ENCODE measurements at regions not wholly inside any gene's neighbourhood (a gene's known extent, or its start where the extent isn't known, plus 50 kb on each side); places are given as distances from the start of the nearest gene placed in this dataset.
"Not testable (repeated sequence)": the region's sequence is repeated elsewhere in the genome, so short reads cannot be mapped to it uniquely, and the experiment has no call there.

GRCh38 chr6:54535568-54535967 lies 227.3 kb downstream of the TINAG start:
- no peaks in the 10 kb centered on the region for H3K36me3 Mint-ChIP-seq
- Histone ChIP-seq H3K9me3 (ENCODE audit: control insufficient read depth in 2 of 3, low read length in 3 of 3) (no peaks in the 10 kb centered on the region), H3K27ac (ENCODE audit: low read depth, low read length) (no peak overlapping the region), H3K4me3 (ENCODE audit: low read length) (no peak overlapping the region), H3K27me3 (ENCODE audit: control insufficient read depth in 2 of 2, insufficient read depth in 2 of 2, low read length in 2 of 2) (no peaks in the 10 kb centered on the region), H3K4me1 (ENCODE audit: control insufficient read depth in 2 of 2, insufficient read depth in 2 of 2, low read length in 2 of 2) (no peaks in the 10 kb centered on the region), H3K36me3 (ENCODE audit: control insufficient read depth in 2 of 3, insufficient read depth in 3 of 3, low read length in 3 of 3) (no peaks in the 10 kb centered on the region)
- H3K27me3 Mint-ChIP-seq = no peaks in the 10 kb centered on the region
- POLR2A ChIA-PET = no interaction called here
- H3K4me1 Mint-ChIP-seq = no peaks in the 10 kb centered on the region
- intact Hi-C loops (cut with micrococcal nuclease) = no loop called here
- CTCF ChIA-PET = no interaction called here
- ATAC-seq (no peak), DNase-seq (no peak)
- no peak overlapping the region for H3K4me3 Mint-ChIP-seq
- no peak overlapping the region for H3K27ac Mint-ChIP-seq
- peaks cover 0 to 18% (median 3%) of the 10 kb centered on the region in 11 donors for H3K9me3 Mint-ChIP-seq

DNA sequence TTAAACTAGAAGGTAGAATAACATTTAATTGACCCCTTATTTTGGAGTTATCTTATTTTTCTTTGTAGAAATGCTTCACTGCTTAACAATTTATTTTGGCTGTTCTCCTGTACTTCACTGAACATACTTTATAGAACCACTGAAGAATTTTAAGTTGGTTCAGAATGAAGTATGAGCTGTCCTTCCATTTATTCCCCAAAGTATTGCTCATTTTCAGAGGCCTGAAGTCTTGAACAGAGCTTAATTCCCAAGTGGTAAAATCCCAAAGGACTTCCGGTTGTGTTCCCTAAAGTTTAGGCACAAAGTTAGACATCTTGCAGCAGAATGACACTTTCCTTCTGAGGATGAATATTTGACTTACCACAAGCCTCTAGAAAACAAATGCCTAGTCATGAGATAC lies 233.3 kb downstream of the TINAG start:
- no peaks in the 10 kb centered on the region for H3K36me3 Mint-ChIP-seq
- Histone ChIP-seq H3K36me3 (ENCODE audit: control insufficient read depth in 2 of 3, insufficient read depth in 3 of 3, low read length in 3 of 3) (no peaks in the 10 kb centered on the region), H3K27ac (ENCODE audit: low read depth, low read length) (no peak overlapping the region), H3K27me3 (ENCODE audit: control insufficient read depth in 2 of 2, insufficient read depth in 2 of 2, low read length in 2 of 2) (no peaks in the 10 kb centered on the region), H3K4me3 (ENCODE audit: low read length) (no peak overlapping the region), H3K9me3 (ENCODE audit: control insufficient read depth in 2 of 3, low read length in 3 of 3) (no peaks in the 10 kb centered on the region), H3K4me1 (ENCODE audit: control insufficient read depth in 2 of 2, insufficient read depth in 2 of 2, low read length in 2 of 2) (no peaks in the 10 kb centered on the region)
- no peaks in the 10 kb centered on the region for H3K27me3 Mint-ChIP-seq
- no peaks in the 10 kb centered on the region for H3K4me1 Mint-ChIP-seq
- DNase-seq = no peak
- H3K27ac Mint-ChIP-seq = no peak overlapping the region
- intact Hi-C loops (cut with micrococcal nuclease) = no loop called here
- CTCF ChIA-PET = no interaction called here
- no peak for ATAC-seq
- POLR2A ChIA-PET = no interaction called here
- H3K4me3 Mint-ChIP-seq = no peak overlapping the region
- peaks cover 0 to 16% (median 4%) of the 10 kb centered on the region in 11 donors for H3K9me3 Mint-ChIP-seq

DNA sequence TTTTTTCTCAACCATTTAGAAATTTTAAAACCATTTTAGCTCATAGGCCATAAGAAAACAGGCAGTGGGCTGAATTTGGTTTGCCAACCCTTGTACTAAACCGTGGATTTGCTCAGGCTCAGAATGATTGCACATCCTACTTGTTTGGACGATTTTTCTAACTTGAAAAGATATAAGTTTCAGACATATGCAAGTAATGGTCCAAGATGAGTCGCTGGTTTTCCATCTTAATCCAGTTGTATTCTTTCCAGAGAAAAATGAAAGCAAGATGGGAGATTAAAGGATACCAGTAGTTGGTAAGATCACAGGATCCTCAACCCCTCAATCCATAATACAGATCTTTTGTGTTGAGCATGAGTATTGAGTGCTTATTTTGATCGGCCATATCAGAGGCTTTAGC lies 250.9 kb downstream of the TINAG start:
- Histone ChIP-seq H3K4me1 (ENCODE audit: control insufficient read depth in 2 of 2, insufficient read depth in 2 of 2, low read length in 2 of 2) (no peaks in the 10 kb centered on the region), H3K27ac (ENCODE audit: low read depth, low read length) (no peak overlapping the region), H3K4me3 (ENCODE audit: low read length) (no peak overlapping the region), H3K36me3 (ENCODE audit: control insufficient read depth in 2 of 3, insufficient read depth in 3 of 3, low read length in 3 of 3) (no peaks in the 10 kb centered on the region), H3K9me3 (ENCODE audit: control insufficient read depth in 2 of 3, low read length in 3 of 3) (peaks cover 0 to 5% (median 0%) of the 10 kb centered on the region in 3 experiments), H3K27me3 (ENCODE audit: control insufficient read depth in 2 of 2, insufficient read depth in 2 of 2, low read length in 2 of 2) (no peaks in the 10 kb centered on the region)
- ATAC-seq (no peak), DNase-seq (no peak)
- POLR2A ChIA-PET = no interaction called here
- Mint-ChIP-seq H3K36me3 (peaks cover 0 to 5% (median 0%) of the 10 kb centered on the region in 5 donors), H3K27ac (no peak overlapping the region), H3K4me3 (no peak overlapping the region), H3K9me3 (peaks cover 4 to 21% (median 11%) of the 10 kb centered on the region in 11 donors), H3K27me3 (no peaks in the 10 kb centered on the region), H3K4me1 (no peaks in the 10 kb centered on the region)
- CTCF ChIA-PET = no interaction called here
- intact Hi-C loops (cut with micrococcal nuclease) = no loop called here

GRCh38 chr6:54564188-54564587 lies 255.9 kb downstream of the TINAG start:
- H3K4me3 ChIP-seq (ENCODE audit: low read length); ATAC-seq; H3K27me3 ChIP-seq (ENCODE audit: control insufficient read depth in 2 of 2, insufficient read depth in 2 of 2, low read length in 2 of 2); H3K27ac Mint-ChIP-seq; H3K27me3 Mint-ChIP-seq; POLR2A ChIA-PET; H3K4me1 Mint-ChIP-seq; H3K36me3 Mint-ChIP-seq; H3K4me1 ChIP-seq (ENCODE audit: control insufficient read depth in 2 of 2, insufficient read depth in 2 of 2, low read length in 2 of 2); DNase-seq; H3K9me3 ChIP-seq (ENCODE audit: control insufficient read depth in 2 of 3, low read length in 3 of 3); H3K4me3 Mint-ChIP-seq; CTCF ChIA-PET; intact Hi-C loops (cut with micrococcal nuclease); H3K36me3 ChIP-seq (ENCODE audit: control insufficient read depth in 2 of 3, insufficient read depth in 3 of 3, low read length in 3 of 3); H3K27ac ChIP-seq (ENCODE audit: low read depth, low read length): not testable (repeated sequence)
- H3K9me3 Mint-ChIP-seq = peaks cover 0 to 14% (median 7%) of the 10 kb centered on the region in 11 donors

GRCh38 chr6:54574671-54575070 lies 266.4 kb downstream of the TINAG start:
- no peak overlapping the region for H3K27ac ChIP-seq (ENCODE audit: low read depth, low read length)
- Mint-ChIP-seq H3K27ac (no peak overlapping the region), H3K27me3 (no peaks in the 10 kb centered on the region), H3K4me1 (no peaks in the 10 kb centered on the region), H3K36me3 (no peaks in the 10 kb centered on the region), H3K9me3 (peaks cover 0 to 15% (median 3%) of the 10 kb centered on the region in 11 donors), H3K4me3 (no peak overlapping the region)
- ATAC-seq (no peak), DNase-seq (no peak)
- H3K36me3 ChIP-seq (ENCODE audit: control insufficient read depth in 2 of 3, insufficient read depth in 3 of 3, low read length in 3 of 3) = no peaks in the 10 kb centered on the region
- H3K4me3 ChIP-seq (ENCODE audit: low read length) = no peak overlapping the region
- ChIA-PET POLR2A (no interaction called here), CTCF (no interaction called here)
- no peaks in the 10 kb centered on the region for H3K27me3 ChIP-seq (ENCODE audit: control insufficient read depth in 2 of 2, insufficient read depth in 2 of 2, low read length in 2 of 2)
- no peaks in the 10 kb centered on the region for H3K9me3 ChIP-seq (ENCODE audit: control insufficient read depth in 2 of 3, low read length in 3 of 3)
- intact Hi-C loops (cut with micrococcal nuclease) = no loop called here
- no peaks in the 10 kb centered on the region for H3K4me1 ChIP-seq (ENCODE audit: control insufficient read depth in 2 of 2, insufficient read depth in 2 of 2, low read length in 2 of 2)

DNA sequence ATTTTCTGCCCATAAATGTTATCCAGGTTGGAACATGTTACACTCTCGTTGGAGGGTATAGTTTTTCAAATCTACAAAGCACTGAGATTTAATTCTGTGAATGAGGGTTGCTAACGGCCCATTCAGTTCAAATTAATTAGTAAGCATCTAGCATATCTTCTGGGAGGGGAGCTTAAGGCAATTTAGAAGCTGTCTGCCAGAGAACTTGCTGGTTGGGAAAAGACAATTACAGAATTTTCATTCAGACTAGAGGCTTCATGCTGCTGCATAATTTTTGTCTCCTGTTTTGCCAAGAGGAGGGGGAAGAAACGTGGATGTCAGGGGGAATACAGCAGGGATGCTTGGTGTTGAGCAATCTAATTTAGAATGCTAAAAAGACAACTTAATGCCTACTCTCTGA lies 268.3 kb upstream of the FAM83B start:
- Mint-ChIP-seq H3K36me3 (no peaks in the 10 kb centered on the region), H3K27ac (no peak overlapping the region), H3K9me3 (peaks cover 0 to 12% (median 0%) of the 10 kb centered on the region in 11 donors), H3K4me1 (no peaks in the 10 kb centered on the region), H3K4me3 (no peak overlapping the region), H3K27me3 (no peaks in the 10 kb centered on the region)
- Histone ChIP-seq H3K36me3 (ENCODE audit: control insufficient read depth in 2 of 3, insufficient read depth in 3 of 3, low read length in 3 of 3) (no peaks in the 10 kb centered on the region), H3K4me1 (ENCODE audit: control insufficient read depth in 2 of 2, insufficient read depth in 2 of 2, low read length in 2 of 2) (no peaks in the 10 kb centered on the region), H3K9me3 (ENCODE audit: control insufficient read depth in 2 of 3, low read length in 3 of 3) (no peaks in the 10 kb centered on the region), H3K27me3 (ENCODE audit: control insufficient read depth in 2 of 2, insufficient read depth in 2 of 2, low read length in 2 of 2) (no peaks in the 10 kb centered on the region), H3K27ac (ENCODE audit: low read depth, low read length) (no peak overlapping the region), H3K4me3 (ENCODE audit: low read length) (no peak overlapping the region)
- CTCF ChIA-PET = no interaction called here
- POLR2A ChIA-PET = no interaction called here
- intact Hi-C loops (cut with micrococcal nuclease) = no loop called here
- no peak for DNase-seq
- ATAC-seq = no peak

DNA sequence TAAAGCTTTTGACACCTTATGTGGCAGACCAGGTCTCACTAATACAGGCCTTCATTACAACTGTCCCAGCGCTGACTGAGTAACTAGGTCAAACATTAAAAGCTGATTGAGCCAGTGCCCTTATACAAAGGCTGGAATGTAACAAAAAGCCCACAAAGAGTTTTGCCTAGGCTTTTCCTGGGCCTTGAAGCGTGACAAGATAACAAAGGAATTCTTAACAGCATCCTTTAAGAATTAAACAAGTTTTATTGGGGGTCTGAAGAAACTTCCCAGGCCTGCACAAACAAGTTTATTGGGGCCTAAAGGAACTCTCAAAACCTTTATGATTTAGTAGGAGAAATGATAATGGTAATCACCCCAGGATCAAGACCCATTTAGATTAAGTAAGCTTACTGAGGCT lies 267.6 kb upstream of the FAM83B start:
- peaks cover 0 to 12% (median 0%) of the 10 kb centered on the region in 11 donors for H3K9me3 Mint-ChIP-seq
- ChIA-PET CTCF (no interaction called here), POLR2A (no interaction called here)
- H3K9me3 ChIP-seq (ENCODE audit: control insufficient read depth in 2 of 3, low read length in 3 of 3) = no peaks in the 10 kb centered on the region
- H3K27me3 Mint-ChIP-seq = no peaks in the 10 kb centered on the region
- H3K4me3 ChIP-seq (ENCODE audit: low read length) = no peak overlapping the region
- H3K4me1 ChIP-seq (ENCODE audit: control insufficient read depth in 2 of 2, insufficient read depth in 2 of 2, low read length in 2 of 2) = no peaks in the 10 kb centered on the region
- ATAC-seq (no peak), DNase-seq (no peak)
- no peak overlapping the region for H3K27ac ChIP-seq (ENCODE audit: low read depth, low read length)
- no peaks in the 10 kb centered on the region for H3K36me3 Mint-ChIP-seq
- H3K4me3 Mint-ChIP-seq = no peak overlapping the region
- no peaks in the 10 kb centered on the region for H3K27me3 ChIP-seq (ENCODE audit: control insufficient read depth in 2 of 2, insufficient read depth in 2 of 2, low read length in 2 of 2)
- no peaks in the 10 kb centered on the region for H3K4me1 Mint-ChIP-seq
- H3K36me3 ChIP-seq (ENCODE audit: control insufficient read depth in 2 of 3, insufficient read depth in 3 of 3, low read length in 3 of 3) = no peaks in the 10 kb centered on the region
- H3K27ac Mint-ChIP-seq = no peak overlapping the region
- intact Hi-C loops (cut with micrococcal nuclease) = no loop called here
